SK-N-SH (cell line): ENCODE measurements at regions not wholly inside any gene's neighbourhood (a gene's known extent, or its start where the extent isn't known, plus 50 kb on each side); places are given as distances from the start of the nearest gene placed in this dataset.

Experiments used
- CTCF ChIA-PET: fragments of 300-600, 350-600 bp; formaldehyde crosslinking; extraction: SDS; loops from one replicate; lab custom pipeline; 2021; lab: Yijun Ruan, JAX
- POLR2A ChIA-PET: fragments of 350-600 bp; sonication (Branson Sonifier 250); formaldehyde crosslinking; extraction: SDS; loops from one replicate; lab custom pipeline; 2020; ENCODE audit warnings: antibody characterized with exemption, inconsistent platforms; lab: Yijun Ruan, JAX
- DNase-seq: peaks from one replicate; pipeline ENCODE4 v3.0.0; 2012
- H2AFZ ChIP-seq: fragments of 200-600 bp; sonication (generic); 2 replicates; pipeline ENCODE4 v1.8.1; 2016; ENCODE audit warnings: antibody characterized with exemption, mild to moderate bottlenecking, low read depth
- H3F3A ChIP-seq: fragments of 200-600 bp; sonication (generic); replicated peaks from 2 replicates; pipeline ENCODE3; 2016; ENCODE audit warnings: antibody characterized with exemption, mild to moderate bottlenecking; ENCODE audit not compliant: insufficient read depth
- H3K27ac ChIP-seq, 2 experiments: fragments of 200-500 bp in 1 of 2; fragments of 200-600 bp in 1 of 2; sonication (Bioruptor generic) in 1 of 2; sonication (generic), shearing (Covaris generic) in 1 of 2; 2 replicates each; pipeline versions ENCODE4 v1.5.1 to v1.6.1; 2014 to 2016; ENCODE audit warnings: low read depth in 2 of 2, inconsistent platforms in 1 of 2, low read length in 1 of 2, mild to moderate bottlenecking in 1 of 2, mixed read lengths in 1 of 2
- H3K27me3 ChIP-seq: fragments of 200-600 bp; sonication (generic), shearing (Covaris generic); 2 replicates; pipeline ENCODE4 v1.6.1; 2016; ENCODE audit warnings: mixed run types; ENCODE audit not compliant: insufficient read depth
- H3K36me3 ChIP-seq, 2 experiments: fragments of 200-500 bp in 1 of 2; fragments of 200-600 bp in 1 of 2; sonication (Bioruptor generic) in 1 of 2; sonication (generic) in 1 of 2; replicated peaks in 1 of 2; 2 replicates each; pipeline versions ENCODE3 to v1.5.1; 2014 to 2016; ENCODE audit warnings: low read length in 1 of 2, mild to moderate bottlenecking in 1 of 2; ENCODE audit not compliant: insufficient read depth in 2 of 2, control insufficient read depth in 1 of 2
- H3K4me1 ChIP-seq, 2 experiments: fragments of 200-500 bp in 1 of 2; fragments of 200-600 bp in 1 of 2; sonication (Bioruptor generic) in 1 of 2; sonication (generic), shearing (Covaris generic) in 1 of 2; 2 replicates each; pipeline versions ENCODE4 v1.5.1 to v1.6.1; 2014 to 2016; ENCODE audit warnings: low read depth in 1 of 2, low read length in 1 of 2, mixed run types in 1 of 2; ENCODE audit not compliant: insufficient read depth in 2 of 2, control insufficient read depth in 1 of 2
- H3K4me2 ChIP-seq: fragments of 200-600 bp; sonication (generic), shearing (Covaris generic); 2 replicates; pipeline ENCODE4 v1.6.1; 2017; ENCODE audit warnings: mixed run types
- H3K4me3 ChIP-seq, 2 experiments: fragments of 200-500 bp in 1 of 2; fragments of 200-600 bp in 1 of 2; sonication (Bioruptor generic) in 1 of 2; sonication (generic), shearing (Covaris generic) in 1 of 2; 2 replicates each; pipeline versions ENCODE4 v1.5.1 to v1.8.1; 2014 to 2016; ENCODE audit warnings: low read depth in 2 of 2, inconsistent platforms in 1 of 2, low read length in 1 of 2, mild to moderate bottlenecking in 1 of 2, mixed read lengths in 1 of 2, moderate library complexity in 1 of 2
- H3K79me2 ChIP-seq: fragments of 200-600 bp; sonication (generic); 2 replicates; pipeline ENCODE4 v1.8.1; 2017; ENCODE audit warnings: mild to moderate bottlenecking; ENCODE audit not compliant: insufficient read depth
- H3K9ac ChIP-seq: fragments of 200-600 bp; sonication (generic); 2 replicates; pipeline ENCODE4 v1.6.1; 2017; ENCODE audit warnings: mixed run types
- H3K9me2 ChIP-seq: fragments of 200-600 bp; sonication (generic); 2 replicates; pipeline ENCODE4 v1.6.1; 2017; ENCODE audit warnings: mixed run types
- H3K9me3 ChIP-seq: fragments of 200-600 bp; sonication (generic); 2 replicates; pipeline ENCODE4 v1.6.1; 2017; ENCODE audit warnings: mixed run types, mild to moderate bottlenecking, moderate library complexity
- H4K20me1 ChIP-seq: fragments of 200-600 bp; sonication (generic); 2 replicates; pipeline ENCODE4 v1.6.1; 2017; ENCODE audit warnings: mild to moderate bottlenecking, mixed run types; ENCODE audit not compliant: insufficient read depth
- CTCF ChIP-seq: fragments of 200-600 bp; sonication (generic); IDR thresholded peaks from 2 replicates; pipeline ENCODE4 v1.6.1; 2017; ENCODE audit warnings: antibody characterized with exemption, mild to moderate bottlenecking, moderate library complexity
- FOSL2 ChIP-seq: IDR thresholded peaks from 2 replicates; pipeline ENCODE4 v1.4.0; 2012; ENCODE audit warnings: low read depth, mild to moderate bottlenecking, moderate library complexity, borderline replicate concordance
- FOXJ3 ChIP-seq: sonication (generic); formaldehyde crosslinking; IDR thresholded peaks from 2 replicates; pipeline ENCODE4 v1.5.1; 2020; ENCODE audit warnings: mild to moderate bottlenecking, missing genetic modification reagents
- GATA2 ChIP-seq: sonication (generic); formaldehyde crosslinking; IDR thresholded peaks from 2 replicates; pipeline ENCODE4 v1.5.0; 2020; ENCODE audit warnings: mild to moderate bottlenecking, missing genetic modification reagents
- IRF3 ChIP-seq: fragments of 150-350 bp; IDR thresholded peaks from 2 replicates; pipeline ENCODE4 v1.6.1; 2016; ENCODE audit warnings: mild to moderate bottlenecking, low read depth, low read length
- MAX ChIP-seq: IDR thresholded peaks from 2 replicates; pipeline ENCODE4 v1.4.0; 2012; ENCODE audit warnings: low read depth
- MXI1 ChIP-seq: IDR thresholded peaks from 2 replicates; pipeline ENCODE4 v1.6.1; 2012; ENCODE audit warnings: mild to moderate bottlenecking, low read depth, low read length, improper control_type of control experiment
- PBX3 ChIP-seq: IDR thresholded peaks from 2 replicates; pipeline ENCODE4; 2012
- POLR2AphosphoS5 ChIP-seq: IDR thresholded peaks from 2 replicates; pipeline ENCODE4 v1.6.1; 2012; ENCODE audit warnings: low read depth, low read length
- RFX5 ChIP-seq: IDR thresholded peaks from 2 replicates; pipeline ENCODE4 v1.6.1; 2012; ENCODE audit warnings: mild to moderate bottlenecking, improper control_type of control experiment, low read length
- SIN3A ChIP-seq: IDR thresholded peaks from 2 replicates; pipeline ENCODE4 v1.6.1; 2012; ENCODE audit warnings: low read depth, mild to moderate bottlenecking, low read length, moderate library complexity, borderline replicate concordance
- SMC3 ChIP-seq: IDR thresholded peaks from 2 replicates; pipeline ENCODE4 v1.6.1; 2012; ENCODE audit warnings: low read depth, low read length, improper control_type of control experiment
- USF2 ChIP-seq: fragments of 150-350 bp; IDR thresholded peaks from 2 replicates; pipeline ENCODE4 v1.6.1; 2017; ENCODE audit warnings: antibody characterized with exemption, low read length, low read depth, borderline replicate concordance
- WGBS: methylation state at CpG from one replicate; pipeline ENCODE4 v1.1.6; 2017; ENCODE audit warnings: low lambda C conversion rate; 5-methylcytosine and 5-hydroxymethylcytosine counted together

GRCh38 chr22:48522271-48522670 lies 1305.4 kb downstream of the BRD1 start:
- POLR2A ChIA-PET = no interaction called here
- TF ChIP-seq FOSL2 (no peak), FOXJ3 (no peak), MAX (no peak), MXI1 (no peak), IRF3 (no peak), CTCF (no peak), SIN3A (no peak), PBX3 (no peak), GATA2 (CRISPR knock-in tag) (no peak), POLR2AphosphoS5 (no peak), USF2 (no peak), RFX5 (no peak), SMC3 (no peak)
- H3K4me3 ChIP-seq = no peak overlapping the region
- DNase-seq = no peak
- CTCF ChIA-PET = no interaction called here
- H4K20me1 ChIP-seq = no peaks in the 10 kb centered on the region
- H3K9me3 ChIP-seq = no peaks in the 10 kb centered on the region
- 40% methylated on average over 1 of the region's 14 CpGs for WGBS
- H3K27ac ChIP-seq = no peak overlapping the region
- H3K9me2 ChIP-seq = no peaks in the 10 kb centered on the region
- no peaks in the 10 kb centered on the region for H3K4me1 ChIP-seq
- no peaks in the 10 kb centered on the region for H3K36me3 ChIP-seq
- H3K79me2 ChIP-seq = no peaks in the 10 kb centered on the region
- no peaks in the 10 kb centered on the region for H3F3A ChIP-seq
- no peak overlapping the region for H3K9ac ChIP-seq
- no peak overlapping the region for H2AFZ ChIP-seq
- H3K27me3 ChIP-seq = no peaks in the 10 kb centered on the region; the same call in 1 of the 2 replicates
- H3K4me2 ChIP-seq = no peak overlapping the region
